ENCODE measurements at regions not wholly inside any gene's neighbourhood (a gene's known extent, or its start where the extent isn't known, plus 50 kb on each side); places are given as distances from the start of the nearest gene placed in this dataset.

DNA sequence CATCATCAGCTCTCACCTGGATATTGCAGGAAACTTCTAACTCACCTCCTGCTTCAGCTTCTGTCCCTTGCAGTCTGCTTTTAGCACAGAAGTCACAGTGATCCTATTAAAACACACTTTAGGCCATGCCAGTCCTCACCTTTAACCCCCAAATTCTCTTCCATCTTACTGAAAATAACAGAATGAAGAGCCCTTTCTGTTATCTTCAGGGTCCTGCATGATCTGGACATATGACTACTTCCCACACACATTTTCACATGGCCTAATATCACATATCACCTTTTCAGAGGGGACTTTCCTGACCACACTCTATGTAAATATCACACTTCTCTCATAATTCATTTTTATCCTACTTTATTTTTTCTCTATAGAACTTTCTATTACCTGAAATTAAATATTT, 550.6 kb upstream of the CLINT1 start:
- intact Hi-C loops (cut with micrococcal nuclease): no loop called here

DNA sequence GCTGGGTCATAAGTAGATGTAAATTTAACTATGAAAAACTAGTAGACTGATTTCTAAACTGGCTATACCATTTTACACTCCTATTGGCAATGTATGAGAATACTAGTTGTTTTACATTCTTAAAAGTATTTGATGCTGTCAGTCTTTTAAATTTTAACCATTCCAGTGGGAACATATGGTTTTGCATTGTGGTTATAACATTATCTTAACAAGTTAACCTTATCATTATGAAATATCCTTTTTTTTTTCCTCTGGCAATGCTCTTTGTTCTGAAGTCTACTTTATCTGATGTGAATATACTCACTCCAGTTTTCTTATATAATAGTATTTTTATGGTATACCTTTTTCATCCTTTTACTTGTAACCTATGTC, 548.9 kb upstream of the CLINT1 start:
- intact Hi-C loops (cut with micrococcal nuclease): no loop called here

DNA sequence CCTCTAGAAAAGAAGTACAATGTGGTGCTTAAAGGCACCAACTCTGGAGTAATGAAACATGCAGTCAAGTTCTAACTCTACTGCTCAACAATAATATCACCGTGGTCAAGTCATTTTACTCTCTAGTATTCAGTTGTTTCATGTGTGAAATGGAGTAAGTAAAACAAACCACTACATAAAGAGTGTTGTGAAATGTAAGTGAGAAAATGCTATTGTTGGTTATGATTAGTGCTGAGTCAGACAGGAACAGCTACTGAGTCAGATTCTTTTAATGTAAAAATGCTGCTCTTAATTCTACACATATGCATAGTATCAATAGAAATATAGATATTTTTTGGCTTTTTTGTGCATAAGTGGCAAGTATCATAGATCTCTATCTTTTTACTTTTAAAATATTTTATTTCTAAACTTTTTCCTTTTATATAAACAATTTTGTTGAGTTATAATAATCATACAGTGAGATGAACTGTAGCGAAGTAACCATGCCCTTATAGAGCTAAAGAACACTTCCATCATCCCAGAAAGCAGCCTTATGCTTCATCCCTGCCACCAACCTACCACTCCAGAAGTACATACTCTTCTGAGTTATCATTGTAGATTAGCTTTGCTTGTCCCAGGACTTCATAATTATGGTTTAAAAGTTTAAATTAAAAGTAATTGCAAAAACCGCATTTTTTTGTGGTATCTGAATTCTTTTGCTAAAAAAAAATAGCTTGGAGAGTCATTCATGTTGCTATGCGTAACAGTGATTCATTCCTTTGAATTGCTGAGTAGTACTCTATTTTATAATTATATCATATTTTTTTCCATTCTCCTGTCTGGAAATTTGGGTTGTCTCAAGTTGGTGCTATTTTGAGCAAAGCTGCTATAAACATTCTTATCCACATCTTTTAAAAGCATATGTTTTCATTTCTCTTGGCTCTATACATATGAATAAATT, 548.2 kb upstream of the CLINT1 start:
- intact Hi-C loops (cut with micrococcal nuclease): no loop called here

DNA sequence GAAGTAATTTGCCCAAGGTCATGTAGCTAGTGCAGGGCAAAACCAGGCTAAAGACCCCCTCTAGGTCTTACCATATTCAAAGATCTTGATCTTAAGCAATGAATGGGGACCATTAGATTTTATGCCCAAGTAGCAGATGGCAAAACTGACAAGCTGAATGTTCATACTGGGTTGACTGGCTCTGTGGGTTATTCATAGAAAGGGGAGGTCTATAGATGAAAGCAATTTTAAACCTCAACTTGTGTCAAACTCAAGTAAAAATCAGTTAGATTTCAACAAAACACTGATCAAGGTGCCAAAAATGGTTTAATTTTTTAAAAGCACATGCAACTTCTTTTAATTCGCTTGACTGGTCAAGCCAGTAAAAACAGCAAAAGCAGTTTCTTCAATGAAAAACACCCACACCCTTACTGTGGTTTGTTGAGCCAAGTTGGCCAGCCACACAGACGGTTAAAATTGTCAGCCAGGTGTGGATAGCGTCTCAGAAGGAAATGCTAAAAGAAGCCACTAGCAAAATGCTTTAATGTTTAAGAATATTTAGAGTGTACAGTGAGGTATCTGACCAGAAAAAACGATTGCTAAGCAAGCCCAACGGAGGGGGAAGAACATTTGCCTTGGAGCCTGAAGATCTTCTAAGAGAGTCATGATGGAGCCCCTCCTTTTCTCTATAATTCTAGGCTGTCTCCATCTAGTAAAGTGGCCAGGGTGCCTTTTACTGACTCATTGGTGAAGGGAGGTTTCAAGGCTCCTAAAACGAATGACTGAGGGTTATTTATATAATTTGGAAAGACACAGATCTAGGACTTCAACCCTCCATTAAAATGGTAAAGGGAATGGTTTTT, 539.6 kb upstream of the CLINT1 start:
- intact Hi-C loops (cut with micrococcal nuclease): no loop called here

GRCh38 chr5:158397278-158397677, 538.3 kb upstream of the CLINT1 start:
- intact Hi-C loops (cut with micrococcal nuclease): no loop called here

- intact Hi-C loops (cut with micrococcal nuclease): no loop called here
Measured at GRCh38 chr5:158394102-158394501, 535.2 kb upstream of the CLINT1 start.

DNA sequence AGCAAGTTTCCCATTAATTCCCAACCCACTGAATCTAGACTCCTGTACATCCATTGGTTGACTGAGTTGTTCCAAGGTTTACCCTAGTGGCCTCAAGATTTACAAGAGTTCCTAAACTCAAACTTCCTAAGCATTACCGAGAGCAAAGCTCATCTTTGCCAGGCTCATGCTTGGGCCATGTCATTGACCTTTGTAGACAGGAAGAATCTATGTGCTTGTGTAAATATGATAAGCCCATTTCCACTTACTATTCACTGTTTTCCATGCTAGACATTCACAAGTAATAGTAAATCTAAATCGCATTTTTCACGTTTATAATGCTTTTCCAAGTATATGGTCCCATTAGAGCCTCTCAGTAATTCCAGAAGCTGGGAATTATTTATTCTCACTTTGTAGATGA, 534.5 kb upstream of the CLINT1 start:
- intact Hi-C loops (cut with micrococcal nuclease): no loop called here

- intact Hi-C loops (cut with micrococcal nuclease): no loop called here
Measured at GRCh38 chr5:158392753-158393152, 533.8 kb upstream of the CLINT1 start.

DNA sequence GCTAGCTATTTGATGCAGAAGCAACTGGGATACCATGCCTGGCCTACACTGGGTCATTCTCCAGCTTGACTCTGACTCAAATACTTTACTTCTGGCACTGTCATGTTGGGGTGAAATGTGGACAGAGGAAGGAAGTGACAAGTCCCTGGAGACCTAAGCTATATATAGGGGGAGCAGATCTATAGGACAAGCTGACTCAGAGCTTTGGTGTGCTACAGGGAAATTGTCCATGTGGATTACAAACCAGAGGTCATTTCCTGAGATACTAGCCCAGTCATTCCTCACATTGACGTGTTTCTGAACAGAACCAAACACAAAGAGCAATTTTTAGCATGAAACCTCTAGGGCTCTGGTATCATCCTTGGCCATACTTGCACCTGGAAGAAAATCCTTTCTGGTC, 531.6 kb upstream of the CLINT1 start:
- intact Hi-C loops (cut with micrococcal nuclease): no loop called here

DNA sequence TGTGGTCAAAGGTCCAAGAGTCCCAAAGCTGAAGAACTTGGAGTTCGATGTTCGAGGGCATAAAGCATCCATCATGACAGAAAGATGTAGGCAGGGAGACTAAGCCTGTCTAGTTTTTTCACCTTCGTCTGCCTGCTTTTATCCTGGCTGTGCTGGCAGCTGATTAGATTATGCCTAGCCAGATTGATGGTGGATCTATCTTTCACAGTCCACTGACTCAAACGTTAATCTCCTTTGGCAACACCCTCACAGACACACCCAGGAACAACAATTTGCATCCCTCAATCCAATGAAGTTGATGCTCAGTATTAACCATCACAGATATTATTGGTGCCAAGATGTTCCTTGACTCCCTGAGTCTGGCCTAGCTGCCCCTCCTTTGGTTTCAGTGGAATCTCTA, 530.8 kb upstream of the CLINT1 start:
- intact Hi-C loops (cut with micrococcal nuclease): no loop called here

DNA sequence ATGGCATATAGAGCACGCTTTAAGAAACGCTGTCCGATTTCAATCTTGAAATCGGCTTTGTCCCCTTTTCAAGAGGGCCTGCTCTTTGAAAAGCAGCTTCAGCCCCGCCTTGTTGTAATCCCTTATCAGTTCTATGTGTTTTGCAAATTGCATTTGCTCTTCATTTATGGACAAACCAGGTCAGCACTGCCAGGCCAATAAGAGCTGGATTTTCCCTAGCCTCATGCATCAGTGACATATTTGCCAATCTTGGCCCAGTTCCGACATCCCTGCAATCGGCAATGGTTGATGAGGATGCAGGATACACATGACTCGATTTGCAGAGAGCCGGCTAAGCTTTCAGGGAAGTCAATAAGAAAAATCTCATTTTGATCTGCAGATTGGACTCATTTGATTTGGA, 529.1 kb upstream of the CLINT1 start:
- intact Hi-C loops (cut with micrococcal nuclease): no loop called here

GRCh38 chr5:158387499-158387898, 528.6 kb upstream of the CLINT1 start:
- intact Hi-C loops (cut with micrococcal nuclease): no loop called here

- intact Hi-C loops (cut with micrococcal nuclease): no loop called here
Measured at GRCh38 chr5:158385982-158386381, 527.0 kb upstream of the CLINT1 start.

DNA sequence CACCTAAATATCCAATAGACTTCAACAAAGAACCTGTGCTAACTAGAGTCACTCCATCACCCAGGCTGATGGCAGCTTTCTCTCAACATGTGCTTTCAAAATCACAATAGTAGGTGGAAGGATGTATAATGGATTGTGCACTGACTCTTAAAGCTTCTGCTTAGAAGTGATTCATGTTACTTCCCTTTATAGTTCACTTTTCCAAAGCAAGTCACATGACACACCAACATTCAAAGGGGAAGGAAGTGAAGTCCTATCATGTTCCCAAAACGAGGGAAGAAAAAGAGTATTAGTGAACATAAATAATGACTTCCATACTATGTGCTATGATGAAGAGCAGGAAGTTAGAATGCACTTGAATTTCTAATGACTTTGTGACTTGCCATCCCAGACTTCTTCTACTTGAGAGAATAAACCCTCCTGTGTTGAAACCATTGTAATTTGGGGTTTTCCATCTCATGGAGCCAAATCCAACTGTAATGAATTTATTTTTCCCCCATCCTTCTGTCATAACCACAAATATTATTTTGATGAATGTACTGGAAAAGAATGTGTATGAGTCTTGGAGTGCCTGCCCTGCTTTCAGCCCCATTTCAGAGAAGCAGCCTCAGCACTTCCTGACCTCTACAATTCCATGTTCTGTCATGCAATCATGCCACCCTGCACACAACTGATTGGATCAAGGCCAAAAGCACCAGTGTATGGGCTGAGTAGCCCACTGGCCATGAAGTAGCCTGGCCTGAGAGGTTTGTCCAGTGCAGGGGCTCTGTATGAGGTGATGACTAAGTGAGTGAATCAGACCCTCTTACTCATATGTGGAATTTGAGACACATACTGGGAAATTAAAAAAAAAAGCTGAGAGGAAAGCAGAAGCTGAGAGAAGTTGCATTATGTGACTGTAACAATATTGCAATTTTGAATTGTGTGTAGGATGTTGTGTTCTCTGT, 525.9 kb upstream of the CLINT1 start:
- intact Hi-C loops (cut with micrococcal nuclease): no loop called here

DNA sequence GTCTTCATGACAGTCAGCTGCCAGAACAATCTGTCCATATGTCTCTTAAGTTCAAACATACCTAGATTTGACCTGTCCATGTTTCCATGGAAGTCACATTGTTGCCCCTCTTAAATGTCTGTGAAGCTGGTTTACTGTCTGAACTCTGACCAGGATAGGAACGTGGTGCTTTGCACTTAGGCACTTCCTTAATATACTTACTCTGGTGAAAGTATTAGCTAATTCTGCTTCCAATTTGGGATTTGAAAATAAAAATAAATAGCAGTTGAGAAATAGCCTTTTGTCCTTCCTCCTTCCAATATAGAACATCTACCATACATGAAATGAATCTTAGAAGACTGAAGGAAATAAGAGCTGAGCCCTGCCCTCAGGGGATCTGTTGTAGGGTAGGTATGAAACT, 524.5 kb upstream of the CLINT1 start:
- intact Hi-C loops (cut with micrococcal nuclease): no loop called here

GRCh38 chr5:158382473-158382872, 523.5 kb upstream of the CLINT1 start:
- intact Hi-C loops (cut with micrococcal nuclease): no loop called here

- intact Hi-C loops (cut with micrococcal nuclease): no loop called here
Measured at GRCh38 chr5:158381614-158382160, 522.7 kb upstream of the CLINT1 start.

GRCh38 chr5:158380661-158381060, 521.7 kb upstream of the CLINT1 start:
- intact Hi-C loops (cut with micrococcal nuclease): no loop called here

GRCh38 chr5:158378931-158379330, 520.0 kb upstream of the CLINT1 start:
- intact Hi-C loops (cut with micrococcal nuclease): no loop called here

- intact Hi-C loops (cut with micrococcal nuclease): no loop called here
Measured at GRCh38 chr5:158376679-158377078, 517.7 kb upstream of the CLINT1 start.

DNA sequence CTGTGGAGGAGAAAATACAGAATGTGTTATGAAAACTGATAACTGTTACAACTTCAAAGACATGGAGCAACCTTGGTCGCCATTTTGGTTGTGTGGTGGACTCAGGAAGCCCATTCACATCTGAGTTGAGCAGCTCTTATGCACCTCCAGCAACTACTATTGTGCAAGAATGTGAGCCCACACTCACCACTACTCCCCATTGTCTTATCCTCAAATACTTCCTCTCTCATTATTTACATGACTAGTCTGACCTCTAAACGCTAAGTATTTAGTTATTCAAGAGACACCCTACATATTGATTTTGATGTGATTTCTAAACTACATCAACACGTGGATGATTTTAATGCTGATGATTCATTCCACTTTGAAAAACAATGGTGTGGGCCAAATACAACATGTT, 516.6 kb upstream of the CLINT1 start:
- intact Hi-C loops (cut with micrococcal nuclease): no loop called here

All from T-helper 2 cell treated with Interferon-gamma antibody and Interleukin-4, amounts not matched to agents 100 ng/mL and 5 ng/mL, for 36 hours (primary cell).